ENCODE measurements at regions not wholly inside any gene's neighbourhood (a gene's known extent, or its start where the extent isn't known, plus 50 kb on each side); places are given as distances from the start of the nearest gene placed in this dataset.

DNA sequence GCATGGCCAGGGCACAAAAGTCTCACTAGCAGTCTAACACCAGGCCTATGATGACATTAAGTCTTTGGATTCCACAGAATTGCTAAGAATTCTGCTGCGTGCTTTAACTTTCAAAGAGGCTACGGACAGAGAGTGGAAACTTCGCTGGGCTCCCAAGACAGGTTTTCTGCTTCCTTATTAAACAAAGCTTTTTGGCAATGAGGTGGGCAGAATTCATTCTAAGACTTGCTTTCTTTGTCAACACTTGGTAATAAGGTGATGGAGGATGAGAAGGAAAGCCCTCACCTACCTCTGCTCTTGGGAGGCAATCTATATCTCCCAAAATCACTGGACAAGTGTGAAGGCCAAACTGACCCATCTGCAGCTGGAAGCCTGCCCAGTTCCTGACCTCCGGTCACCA is 231.9 kb downstream of the ATPSCKMT start:
- TF ChIP-seq, protein P1, sequence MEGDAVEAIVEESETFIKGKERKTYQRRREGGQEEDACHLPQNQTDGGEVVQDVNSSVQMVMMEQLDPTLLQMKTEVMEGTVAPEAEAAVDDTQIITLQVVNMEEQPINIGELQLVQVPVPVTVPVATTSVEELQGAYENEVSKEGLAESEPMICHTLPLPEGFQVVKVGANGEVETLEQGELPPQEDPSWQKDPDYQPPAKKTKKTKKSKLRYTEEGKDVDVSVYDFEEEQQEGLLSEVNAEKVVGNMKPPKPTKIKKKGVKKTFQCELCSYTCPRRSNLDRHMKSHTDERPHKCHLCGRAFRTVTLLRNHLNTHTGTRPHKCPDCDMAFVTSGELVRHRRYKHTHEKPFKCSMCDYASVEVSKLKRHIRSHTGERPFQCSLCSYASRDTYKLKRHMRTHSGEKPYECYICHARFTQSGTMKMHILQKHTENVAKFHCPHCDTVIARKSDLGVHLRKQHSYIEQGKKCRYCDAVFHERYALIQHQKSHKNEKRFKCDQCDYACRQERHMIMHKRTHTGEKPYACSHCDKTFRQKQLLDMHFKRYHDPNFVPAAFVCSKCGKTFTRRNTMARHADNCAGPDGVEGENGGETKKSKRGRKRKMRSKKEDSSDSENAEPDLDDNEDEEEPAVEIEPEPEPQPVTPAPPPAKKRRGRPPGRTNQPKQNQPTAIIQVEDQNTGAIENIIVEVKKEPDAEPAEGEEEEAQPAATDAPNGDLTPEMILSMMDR (IDR thresholded peaks at IDR 0.05) = no peak
- no peak for TF ChIP-seq POLR2A (IDR thresholded peaks at IDR 0.05)

Measured in right lobe of liver (tissue), 4 donors.